Activated CD4-positive, alpha-beta T cell treated with anti-CD3 and anti-CD28 coated beads, Interleukin-2, amount 10 ng/mL, durations not matched to agents 24 days and 14 days (primary cell): ENCODE measurements at regions not wholly inside any gene's neighbourhood (a gene's known extent, or its start where the extent isn't known, plus 50 kb on each side); places are given as distances from the start of the nearest gene placed in this dataset.

Source experiments
- DNase-seq: peaks from one replicate; pipeline ENCODE4 v3.0.0; 2022
- H3K27ac Mint-ChIP-seq: one replicate; pipeline ENCODE4 v1.8.0; 2022; ENCODE audit warnings: mild to moderate bottlenecking, mixed read lengths
- H3K27me3 Mint-ChIP-seq: one replicate; pipeline ENCODE4 v1.8.0; 2022; ENCODE audit warnings: mixed read lengths
- H3K36me3 Mint-ChIP-seq: one replicate; pipeline ENCODE4 v1.8.0; 2022; ENCODE audit warnings: low read depth, mild to moderate bottlenecking, mixed read lengths
- H3K4me1 Mint-ChIP-seq: one replicate; pipeline ENCODE4 v1.8.0; 2021; ENCODE audit warnings: mixed read lengths
- H3K4me3 Mint-ChIP-seq: one replicate; pipeline ENCODE4 v1.8.0; 2022; ENCODE audit warnings: mild to moderate bottlenecking, moderate library complexity, mixed read lengths
- H3K9me3 Mint-ChIP-seq: one replicate; pipeline ENCODE4 v1.8.0; 2021; ENCODE audit warnings: mixed read lengths
- intact Hi-C: fragments of 100-400 bp; cut with micrococcal nuclease; formaldehyde crosslinking; loops from one replicate; pipeline ENCODE4 v1.15.1; 2023

DNA sequence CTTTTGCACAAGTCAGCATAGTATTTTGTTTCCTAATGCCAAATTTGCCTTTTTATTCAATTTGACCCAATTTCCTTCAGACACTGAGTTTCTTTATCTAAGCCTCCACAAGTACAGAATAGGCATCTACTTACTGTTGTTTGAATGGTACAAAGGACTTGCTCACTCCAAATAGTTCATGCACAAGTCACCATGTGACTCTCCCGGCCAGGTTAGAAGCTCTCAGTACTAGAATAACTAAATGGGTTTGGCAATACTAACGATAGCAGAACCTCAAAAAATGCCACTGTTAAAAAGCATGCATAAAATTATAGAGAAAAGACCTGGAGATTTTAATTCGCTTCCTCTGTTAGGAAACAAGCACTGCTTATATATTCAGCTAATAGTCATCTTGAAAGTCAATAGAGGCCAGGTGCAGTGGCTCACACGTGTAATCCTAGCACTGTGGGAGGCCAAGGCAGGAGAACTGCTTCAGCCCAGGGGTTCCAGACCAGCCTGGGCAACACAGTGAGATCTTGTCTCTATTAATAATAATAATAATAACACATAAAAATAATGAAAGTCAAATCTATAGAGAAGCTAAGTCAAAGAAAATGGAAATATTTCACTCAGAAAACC lies 335.8 kb upstream of the MBL2 start:
- peaks cover 1% of the 10 kb centered on the region for H3K36me3 Mint-ChIP-seq
- intact Hi-C loops = no loop called here
- no peak overlapping the region for H3K4me3 Mint-ChIP-seq
- DNase-seq = no peak
- peaks cover 5% of the 10 kb centered on the region for H3K4me1 Mint-ChIP-seq
- no peaks in the 10 kb centered on the region for H3K27me3 Mint-ChIP-seq
- peaks cover 7% of the 10 kb centered on the region for H3K9me3 Mint-ChIP-seq
- no peak overlapping the region for H3K27ac Mint-ChIP-seq

DNA sequence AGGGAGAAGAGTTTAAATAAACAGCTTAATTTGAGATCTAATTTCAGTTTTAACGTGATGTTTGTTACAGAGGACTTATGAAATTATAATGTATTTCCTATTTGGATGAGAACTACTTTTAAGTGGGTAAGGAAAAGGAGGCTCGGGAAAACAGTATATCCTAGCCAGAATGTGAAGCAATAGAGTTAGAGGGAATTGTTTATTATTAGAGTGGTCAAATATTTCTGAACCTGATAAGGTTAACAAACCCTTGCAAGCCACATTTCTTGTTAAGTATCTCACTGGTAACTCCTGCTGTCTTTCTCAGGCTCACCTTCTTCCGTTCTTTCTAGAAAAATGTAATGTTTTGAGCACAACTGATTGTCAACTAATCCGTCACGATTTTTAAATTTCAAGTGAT lies 335.1 kb upstream of the MBL2 start:
- intact Hi-C loops = no loop called here
- H3K36me3 Mint-ChIP-seq = peaks cover 1% of the 10 kb centered on the region
- DNase-seq = no peak
- peaks cover 5% of the 10 kb centered on the region for H3K4me1 Mint-ChIP-seq
- no peak overlapping the region for H3K27ac Mint-ChIP-seq
- H3K4me3 Mint-ChIP-seq = no peak overlapping the region
- H3K27me3 Mint-ChIP-seq = no peaks in the 10 kb centered on the region
- peaks cover 7% of the 10 kb centered on the region for H3K9me3 Mint-ChIP-seq

DNA sequence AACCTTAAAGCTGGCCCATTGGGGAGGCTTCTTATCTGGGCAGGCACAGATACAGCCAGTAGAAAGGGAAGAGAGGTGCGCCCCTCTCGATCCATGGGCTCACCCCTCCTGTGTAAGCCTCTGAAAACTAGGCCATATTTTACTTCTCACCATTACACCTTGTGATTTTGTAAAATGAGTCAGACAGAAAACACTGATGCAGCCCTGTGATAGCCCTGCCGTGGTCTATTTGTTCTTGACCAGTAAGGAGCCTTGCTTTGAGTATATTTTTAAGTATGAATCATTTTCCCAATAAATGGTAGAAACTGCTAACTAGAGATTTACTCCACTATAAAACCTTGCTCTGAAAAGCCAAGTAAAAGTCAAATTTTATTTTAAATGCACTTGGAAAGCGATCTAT lies 329.8 kb upstream of the MBL2 start:
- DNase-seq = no peak
- intact Hi-C loops = no loop called here
- Mint-ChIP-seq H3K27me3 (no peaks in the 10 kb centered on the region), H3K9me3 (no peaks in the 10 kb centered on the region), H3K4me1 (no peaks in the 10 kb centered on the region), H3K4me3 (no peak overlapping the region), H3K27ac (no peak overlapping the region), H3K36me3 (no peaks in the 10 kb centered on the region)

GRCh38 chr10:53093878-53094277 lies 321.3 kb upstream of the MBL2 start:
- intact Hi-C loops = no loop called here
- no peak overlapping the region for H3K4me3 Mint-ChIP-seq
- no peak overlapping the region for H3K27ac Mint-ChIP-seq
- H3K27me3 Mint-ChIP-seq = no peaks in the 10 kb centered on the region
- no peak for DNase-seq
- no peaks in the 10 kb centered on the region for H3K36me3 Mint-ChIP-seq
- no peaks in the 10 kb centered on the region for H3K9me3 Mint-ChIP-seq
- no peaks in the 10 kb centered on the region for H3K4me1 Mint-ChIP-seq

- no peak overlapping the region for H3K27ac Mint-ChIP-seq
- no peak overlapping the region for H3K4me3 Mint-ChIP-seq
- no peaks in the 10 kb centered on the region for H3K27me3 Mint-ChIP-seq
- intact Hi-C loops = no loop called here
- no peaks in the 10 kb centered on the region for H3K36me3 Mint-ChIP-seq
- H3K4me1 Mint-ChIP-seq = no peaks in the 10 kb centered on the region
- DNase-seq = no peak
- no peaks in the 10 kb centered on the region for H3K9me3 Mint-ChIP-seq
Measured at GRCh38 chr10:53091574-53091973, 319.0 kb upstream of the MBL2 start.

DNA sequence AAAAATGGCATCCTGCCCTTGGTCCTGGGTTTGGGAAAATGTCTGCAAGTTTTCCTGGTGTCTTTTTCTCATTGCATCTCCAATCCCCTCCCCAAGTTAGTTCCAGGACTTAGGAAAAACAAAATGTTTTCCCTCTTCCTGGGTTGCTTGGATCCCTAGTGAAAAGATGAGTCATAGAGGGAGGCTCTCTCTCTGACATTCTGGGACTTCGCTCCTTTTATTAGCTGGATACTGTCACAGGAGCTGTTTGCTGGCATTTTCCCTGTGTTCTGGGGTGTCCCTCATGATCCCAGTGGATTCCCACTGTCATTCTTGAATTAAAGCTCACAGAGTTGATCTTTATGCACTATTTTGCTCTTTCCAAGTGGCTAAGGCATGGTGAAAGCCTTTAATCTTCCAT lies 316.4 kb upstream of the MBL2 start:
- Mint-ChIP-seq H3K4me1 (no peaks in the 10 kb centered on the region), H3K27ac (no peak overlapping the region), H3K36me3 (no peaks in the 10 kb centered on the region), H3K4me3 (no peak overlapping the region), H3K9me3 (peaks cover 8% of the 10 kb centered on the region), H3K27me3 (no peaks in the 10 kb centered on the region)
- DNase-seq = no peak
- intact Hi-C loops = no loop called here

DNA sequence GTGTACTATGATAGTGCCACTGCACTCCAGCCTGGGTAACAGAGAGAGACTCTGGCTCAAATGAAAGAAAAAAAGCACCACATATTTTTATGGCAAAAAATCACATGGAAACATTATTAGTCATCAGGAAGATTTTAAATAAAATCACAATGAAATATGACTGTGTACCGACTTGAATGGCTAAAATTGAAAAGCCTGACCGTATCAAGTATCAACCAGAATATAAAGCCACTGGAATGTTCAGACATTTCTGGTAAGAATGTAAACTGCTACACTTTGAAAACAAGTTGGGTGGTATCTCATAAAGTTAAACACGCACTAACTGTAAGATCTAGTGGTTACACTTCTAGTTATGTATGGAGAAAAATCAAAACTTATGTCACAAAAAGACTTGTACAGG lies 306.7 kb upstream of the MBL2 start:
- H3K27me3 Mint-ChIP-seq = no peaks in the 10 kb centered on the region
- no peak for DNase-seq
- intact Hi-C loops = no loop called here
- H3K4me3 Mint-ChIP-seq = no peak overlapping the region
- no peaks in the 10 kb centered on the region for H3K36me3 Mint-ChIP-seq
- peaks cover 3% of the 10 kb centered on the region for H3K9me3 Mint-ChIP-seq
- H3K4me1 Mint-ChIP-seq = no peaks in the 10 kb centered on the region
- no peak overlapping the region for H3K27ac Mint-ChIP-seq

DNA sequence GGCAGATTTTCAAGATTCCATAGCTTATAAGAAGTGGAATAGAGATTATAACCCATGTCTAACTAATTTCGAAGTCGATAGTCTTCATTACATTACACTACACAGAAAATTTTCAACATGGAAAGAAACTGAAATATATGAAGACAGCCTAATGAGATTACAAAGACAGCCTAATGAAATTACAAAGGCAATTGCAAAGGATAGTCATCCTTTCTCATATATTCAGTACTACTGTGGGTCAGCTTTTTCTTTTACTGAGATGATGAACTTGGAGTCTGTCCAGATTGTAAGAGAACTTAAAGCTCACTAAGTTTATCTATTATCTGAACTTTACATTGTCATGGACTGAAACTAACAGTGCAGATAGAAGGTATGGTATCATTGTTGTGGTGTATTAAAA lies 304.4 kb upstream of the MBL2 start:
- Mint-ChIP-seq H3K9me3 (no peaks in the 10 kb centered on the region), H3K36me3 (no peaks in the 10 kb centered on the region), H3K27ac (no peak overlapping the region), H3K4me3 (no peak overlapping the region), H3K4me1 (no peaks in the 10 kb centered on the region), H3K27me3 (no peaks in the 10 kb centered on the region)
- intact Hi-C loops = no loop called here
- no peak for DNase-seq

GRCh38 chr10:53075469-53075868 lies 302.9 kb upstream of the MBL2 start:
- no peak for DNase-seq
- Mint-ChIP-seq H3K27ac (no peak overlapping the region), H3K9me3 (no peaks in the 10 kb centered on the region), H3K4me3 (no peak overlapping the region), H3K27me3 (no peaks in the 10 kb centered on the region), H3K4me1 (no peaks in the 10 kb centered on the region), H3K36me3 (no peaks in the 10 kb centered on the region)
- intact Hi-C loops = no loop called here

GRCh38 chr10:53072144-53072543 lies 299.6 kb upstream of the MBL2 start:
- Mint-ChIP-seq H3K4me1 (no peaks in the 10 kb centered on the region), H3K9me3 (no peaks in the 10 kb centered on the region), H3K4me3 (no peak overlapping the region), H3K36me3 (no peaks in the 10 kb centered on the region), H3K27ac (no peak overlapping the region), H3K27me3 (no peaks in the 10 kb centered on the region)
- intact Hi-C loops = no loop called here
- DNase-seq = no peak

DNA sequence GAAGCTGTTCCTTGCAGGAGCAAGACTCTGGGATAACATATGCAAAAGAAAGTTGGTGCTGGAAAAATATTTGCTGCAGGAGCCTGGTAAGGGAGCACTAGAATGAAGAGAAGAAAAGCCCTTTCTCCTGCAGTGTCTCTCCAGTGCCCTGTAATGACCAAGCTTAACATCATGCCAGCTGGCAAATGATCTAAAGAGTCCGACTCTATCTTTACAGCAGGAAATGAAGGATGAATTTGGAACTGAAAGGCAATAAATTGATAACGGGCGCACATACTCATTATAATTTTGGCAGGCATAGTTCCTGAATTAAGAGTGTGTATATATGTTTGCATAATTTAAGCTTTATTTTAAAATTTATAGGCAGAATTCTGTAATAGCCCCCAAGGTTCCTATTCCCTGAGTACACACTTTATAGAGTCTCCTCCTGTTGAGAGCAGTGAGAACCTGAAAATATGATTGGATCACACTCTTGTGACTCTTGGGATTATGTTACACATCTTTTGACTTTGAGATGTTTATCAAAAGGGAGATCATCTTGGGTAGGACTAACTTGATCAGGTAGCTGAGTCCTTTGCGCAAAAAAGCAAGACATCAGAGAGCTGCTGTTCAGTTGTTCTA lies 299.0 kb upstream of the MBL2 start:
- Mint-ChIP-seq H3K4me3 (no peak overlapping the region), H3K27me3 (no peaks in the 10 kb centered on the region), H3K9me3 (no peaks in the 10 kb centered on the region), H3K27ac (no peak overlapping the region), H3K4me1 (no peaks in the 10 kb centered on the region), H3K36me3 (no peaks in the 10 kb centered on the region)
- DNase-seq = no peak
- intact Hi-C loops = no loop called here

GRCh38 chr10:53069013-53069412 lies 296.4 kb upstream of the MBL2 start:
- Mint-ChIP-seq H3K27ac (no peak overlapping the region), H3K4me3 (no peak overlapping the region), H3K36me3 (no peaks in the 10 kb centered on the region), H3K4me1 (no peaks in the 10 kb centered on the region), H3K9me3 (no peaks in the 10 kb centered on the region), H3K27me3 (no peaks in the 10 kb centered on the region)
- DNase-seq = no peak
- intact Hi-C loops = no loop called here

- H3K27me3 Mint-ChIP-seq = no peaks in the 10 kb centered on the region
- no peak overlapping the region for H3K4me3 Mint-ChIP-seq
- H3K4me1 Mint-ChIP-seq = no peaks in the 10 kb centered on the region
- no peaks in the 10 kb centered on the region for H3K36me3 Mint-ChIP-seq
- DNase-seq = no peak
- no peak overlapping the region for H3K27ac Mint-ChIP-seq
- H3K9me3 Mint-ChIP-seq = no peaks in the 10 kb centered on the region
- intact Hi-C loops = no loop called here
Measured at GRCh38 chr10:53064614-53065013, 292.0 kb upstream of the MBL2 start.

DNA sequence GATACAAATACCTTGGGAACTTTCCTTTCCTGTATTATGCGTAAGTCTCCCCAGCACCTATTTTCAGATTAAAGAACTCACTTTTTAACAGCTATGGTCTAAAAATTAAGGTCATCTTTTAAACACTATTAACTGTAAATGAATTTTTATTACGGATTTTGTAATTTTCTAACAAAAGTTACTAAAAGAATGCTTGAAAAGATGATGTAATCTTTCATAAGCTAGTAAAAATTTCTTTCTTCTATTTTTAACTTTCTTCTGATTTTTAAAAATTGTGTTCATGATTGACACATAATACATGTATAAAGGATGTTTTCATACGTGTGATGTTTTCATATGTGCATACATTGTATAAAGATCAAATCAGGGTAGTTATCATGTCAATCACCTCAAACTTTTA lies 291.2 kb upstream of the MBL2 start:
- no peak overlapping the region for H3K27ac Mint-ChIP-seq
- no peaks in the 10 kb centered on the region for H3K4me1 Mint-ChIP-seq
- no peak overlapping the region for H3K4me3 Mint-ChIP-seq
- H3K9me3 Mint-ChIP-seq = no peaks in the 10 kb centered on the region
- no peak for DNase-seq
- H3K36me3 Mint-ChIP-seq = no peaks in the 10 kb centered on the region
- intact Hi-C loops = no loop called here
- H3K27me3 Mint-ChIP-seq = no peaks in the 10 kb centered on the region

DNA sequence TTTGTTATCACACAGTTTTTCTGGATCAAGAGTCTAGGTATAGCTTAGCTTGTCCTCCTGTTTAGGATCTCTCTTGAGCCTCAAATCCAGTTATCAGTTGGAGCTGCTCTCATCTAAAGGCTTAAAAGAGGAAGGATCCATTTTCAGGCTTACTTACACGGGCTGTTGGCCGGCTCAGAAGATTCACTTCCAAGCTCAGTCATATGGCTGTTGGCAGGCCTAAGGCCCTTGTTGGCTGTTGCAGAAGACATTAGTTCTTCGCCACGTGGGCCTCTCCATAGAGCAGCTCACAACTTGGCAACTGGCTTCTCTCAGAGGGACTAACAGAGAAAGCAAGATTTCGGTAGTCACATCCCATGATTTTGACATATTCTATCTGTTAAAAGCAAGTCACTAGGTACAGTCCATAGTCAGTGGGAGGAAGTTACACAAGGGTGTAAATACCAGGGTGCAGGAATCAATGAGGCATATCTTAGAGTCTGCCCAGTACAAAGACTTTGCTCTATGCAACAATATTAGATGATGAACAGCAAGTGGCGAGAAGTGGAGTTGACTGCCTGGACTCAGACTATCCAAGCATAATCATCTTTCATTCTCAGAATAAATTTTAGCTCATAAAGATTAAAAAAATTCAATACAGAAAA lies 280.1 kb upstream of the MBL2 start:
- Mint-ChIP-seq H3K9me3 (no peaks in the 10 kb centered on the region), H3K4me3 (no peak overlapping the region), H3K27ac (no peak overlapping the region), H3K36me3 (no peaks in the 10 kb centered on the region), H3K27me3 (no peaks in the 10 kb centered on the region), H3K4me1 (no peaks in the 10 kb centered on the region)
- intact Hi-C loops = no loop called here
- no peak for DNase-seq
